ENCODE measurements at regions not wholly inside any gene's neighbourhood (a gene's known extent, or its start where the extent isn't known, plus 50 kb on each side); places are given as distances from the start of the nearest gene placed in this dataset.
"Not testable (repeated sequence)": the region's sequence is repeated elsewhere in the genome, so short reads cannot be mapped to it uniquely, and the experiment has no call there.

- DNase-seq (ENCODE audit: low read depth in 1 of 2, low spot score in 2 of 2); H3K79me1 ChIP-seq (ENCODE audit: low read depth, low read length); H3K9ac ChIP-seq (replicated peaks in 1 of 4; ENCODE audit: extremely low read depth in 1 of 4, low read depth in 3 of 4, low read length in 3 of 4); H2AFZ ChIP-seq (ENCODE audit: low read length); POLR2A ChIA-PET (ENCODE audit: partially characterized antibody); H2BK5ac ChIP-seq (ENCODE audit: low read depth, low read length); H3K23ac ChIP-seq (ENCODE audit: insufficient read length); H3K4me1 ChIP-seq (replicated peaks in 1 of 4; ENCODE audit: control insufficient read depth in 3 of 4, insufficient read depth in 4 of 4, low read length in 3 of 4); H2BK12ac ChIP-seq (ENCODE audit: low read depth, low read length); H3K14ac ChIP-seq (ENCODE audit: insufficient read length); H3K56ac ChIP-seq (replicated peaks; ENCODE audit: insufficient read length, low read depth, low read length); H3K4me2 ChIP-seq (ENCODE audit: insufficient read depth in 1 of 2, low read depth in 2 of 2, low read length in 2 of 2); H2BK120ac ChIP-seq (replicated peaks; ENCODE audit: low read depth, low read length); H4K20me1 ChIP-seq (replicated peaks in 1 of 2; ENCODE audit: control insufficient read depth in 1 of 2, insufficient read depth in 2 of 2, low read length in 2 of 2); H2BK15ac ChIP-seq (ENCODE audit: low read length); H3K18ac ChIP-seq (ENCODE audit: extremely low read depth, low read length); H3K27ac ChIP-seq (ENCODE audit: low read depth, low read length); H3K9me3 ChIP-seq (ENCODE audit: insufficient read depth in 2 of 2, low read depth in 1 of 2, low read length in 1 of 2); H3K23me2 ChIP-seq (ENCODE audit: low read depth, low read length); H4K8ac ChIP-seq (ENCODE audit: extremely low read depth, insufficient read depth, low read length); H4K5ac ChIP-seq (ENCODE audit: insufficient read length, low read depth, low read length); H3K79me2 ChIP-seq (ENCODE audit: control insufficient read depth in 1 of 2, insufficient read depth in 2 of 2, low read length in 2 of 2); H3K36me3 ChIP-seq (ENCODE audit: control insufficient read depth in 2 of 4, insufficient read depth in 4 of 4, low read length in 3 of 4); H3K4ac ChIP-seq (replicated peaks; ENCODE audit: insufficient read length, low read depth, low read length); H2BK20ac ChIP-seq (ENCODE audit: low read length); H4K91ac ChIP-seq (replicated peaks; ENCODE audit: insufficient read length, low read length); FAIRE-seq; H3K27me3 ChIP-seq (replicated peaks in 1 of 4; ENCODE audit: control insufficient read depth in 3 of 4, extremely low read depth in 1 of 4, insufficient read depth in 3 of 4, low read length in 3 of 4); H2AK5ac ChIP-seq (ENCODE audit: low read depth, low read length); H3K4me3 ChIP-seq (ENCODE audit: extremely low read depth in 1 of 4, insufficient read depth in 2 of 4, low read depth in 3 of 4, low read length in 4 of 4): not testable (repeated sequence)
- WGBS, 2 experiments (ENCODE audit: extremely low coverage in 1 of 2, insufficient coverage in 1 of 2, insufficient read length in 1 of 2, insufficient replicate concordance in 2 of 2, low coverage in 1 of 2, low lambda C conversion rate in 2 of 2, missing lambda C conversion rate in 1 of 2), result 96% methylated on average over 3 of the region's 3 CpGs; no CpG with 5 or more reads in 1 of the 2 experiments
- CTCF ChIA-PET (ENCODE audit: partially characterized antibody), result interaction anchor here (1.1 to 2.3 kb wide), 4 partner anchors 11 to 42 kb away, joined by 3 to 10 read pairs (median 4); no protein-coding TSS in a partner anchor
Observed at GRCh38 chr17:21470422-21470821, 94.3 kb downstream of the KCNJ12 start.
